ENCODE measurements at regions not wholly inside any gene's neighbourhood (a gene's known extent, or its start where the extent isn't known, plus 50 kb on each side); places are given as distances from the start of the nearest gene placed in this dataset.

DNA sequence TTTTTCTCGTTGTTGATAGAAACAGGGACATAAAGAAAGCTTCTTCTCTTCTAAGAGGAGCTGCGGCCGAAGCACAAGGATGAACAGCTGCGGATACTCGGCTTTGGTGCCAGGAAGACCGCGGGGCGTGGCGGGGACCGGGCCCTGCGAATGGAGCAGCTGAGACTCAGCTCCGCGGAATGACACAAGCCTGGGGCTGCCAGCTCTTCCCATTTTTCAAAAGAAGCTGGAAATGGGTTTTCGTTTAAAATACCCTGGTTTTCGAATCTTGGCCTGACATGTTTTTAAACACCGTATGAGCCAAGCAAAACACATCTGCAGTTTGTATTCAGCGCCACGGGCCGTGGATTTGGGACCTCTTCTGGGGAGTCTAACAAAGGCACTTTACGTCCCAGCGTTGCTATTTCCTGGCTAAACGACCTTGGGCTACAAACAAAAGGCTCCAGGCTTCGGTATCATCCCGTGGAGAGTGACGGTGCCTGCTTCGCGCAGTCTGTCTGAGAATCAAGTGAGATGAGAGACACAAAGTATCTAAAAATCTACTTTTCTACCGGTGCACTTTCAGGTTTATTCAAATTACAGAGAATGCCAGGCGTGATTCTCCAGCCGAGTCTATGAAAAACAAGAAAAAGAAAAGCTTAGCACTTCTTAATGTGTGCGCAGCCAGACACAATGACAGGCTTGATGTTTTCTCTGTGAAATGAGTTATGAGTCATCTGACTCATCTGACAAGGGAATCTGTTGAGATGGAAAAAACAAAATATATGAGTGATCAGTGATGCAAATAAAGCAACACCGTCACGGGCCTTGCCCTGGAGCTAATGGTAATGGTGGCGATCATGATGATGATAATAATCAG lies 114.0 kb upstream of the TMEM132D start:
- no peak for DNase-seq (ENCODE audit: low spot score)

DNA sequence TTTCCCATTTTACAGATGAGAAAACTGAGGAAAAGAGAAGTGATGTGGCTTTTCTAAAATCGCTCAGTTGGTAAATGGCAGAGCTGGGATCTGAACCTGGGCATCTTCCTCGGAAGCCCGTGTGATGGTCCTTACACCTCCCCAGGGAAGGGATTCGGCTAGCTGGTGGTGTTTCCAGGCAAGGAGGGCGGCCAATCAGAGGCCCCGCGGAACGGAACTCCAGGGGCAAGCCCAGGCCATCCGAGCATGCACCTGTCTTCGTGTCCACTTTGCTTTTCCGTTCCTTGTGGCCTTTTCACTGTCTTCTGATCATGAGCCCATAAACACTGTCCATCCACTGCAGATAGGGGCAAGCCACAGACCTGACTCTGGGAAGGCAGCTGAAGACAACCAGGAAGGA lies 114.8 kb upstream of the TMEM132D start:
- DNase-seq (ENCODE audit: low spot score): no peak

DNA sequence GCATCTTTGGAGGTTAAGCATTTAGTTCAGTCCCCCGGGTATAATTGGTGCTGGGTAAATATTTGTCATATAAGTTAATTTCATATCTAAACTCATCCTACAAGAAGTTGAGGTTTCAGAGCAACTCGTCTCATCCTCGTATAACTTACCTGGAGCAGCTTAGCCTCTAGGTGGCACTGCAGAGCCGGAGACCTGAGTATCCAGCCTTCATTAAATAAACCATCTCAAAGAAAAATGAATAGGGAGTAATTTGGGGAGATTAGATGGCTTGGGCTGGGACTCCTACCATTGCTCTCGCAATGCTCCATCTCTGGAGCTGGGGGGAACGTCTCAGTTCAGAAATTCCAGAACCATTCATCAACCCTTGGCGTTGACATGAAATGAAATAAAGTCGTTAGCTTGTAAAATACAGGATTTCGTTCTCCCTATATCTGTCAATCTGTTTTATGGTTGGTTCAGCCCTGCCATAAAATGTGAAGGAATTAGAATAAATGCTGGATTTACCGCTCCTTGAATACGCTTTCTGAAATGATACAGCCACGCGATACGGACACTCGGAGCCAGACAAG lies 122.9 kb upstream of the TMEM132D start:
- peak; percentile 6 for DNase-seq (ENCODE audit: low spot score)

DNA sequence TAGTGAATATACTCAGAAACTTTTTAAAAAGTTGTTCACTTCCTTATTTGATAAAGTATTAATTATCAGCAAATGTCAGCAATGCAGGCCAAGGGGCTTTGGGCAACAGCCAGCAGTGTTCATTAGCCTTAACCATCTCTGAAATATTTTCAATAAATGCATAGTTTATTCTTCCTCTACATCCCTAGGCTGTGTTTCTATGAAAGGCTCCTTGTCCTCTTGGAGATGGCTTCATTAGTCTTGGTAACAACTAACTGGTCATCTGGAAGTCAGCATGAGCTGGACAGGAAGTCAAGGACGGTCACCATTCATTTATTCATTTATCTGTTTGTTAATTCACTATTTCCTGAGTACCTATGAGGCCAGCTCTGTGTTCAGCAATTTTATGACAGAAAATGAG lies 124.0 kb upstream of the TMEM132D start:
- no peak for DNase-seq (ENCODE audit: low spot score)

DNA sequence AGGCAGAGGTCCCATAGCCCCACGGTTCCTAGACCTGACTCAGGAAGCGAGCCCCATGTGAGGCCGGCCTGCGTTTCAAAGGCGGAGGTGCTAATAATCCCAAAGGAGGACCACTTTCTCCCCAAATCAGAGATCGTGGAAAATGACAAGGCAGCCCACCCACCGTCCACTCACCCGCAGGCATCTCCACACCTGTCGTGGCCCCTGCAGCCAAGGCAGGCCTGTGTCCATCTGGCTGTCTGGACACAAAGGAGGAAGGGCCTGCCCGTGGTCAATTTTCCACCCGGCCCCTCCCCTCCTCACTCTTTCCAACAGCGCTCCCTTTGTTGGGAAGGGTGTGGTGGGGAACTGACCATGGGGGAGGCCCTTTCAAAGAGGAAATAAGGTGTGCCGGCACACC lies 125.3 kb upstream of the TMEM132D start:
- DNase-seq (ENCODE audit: low spot score): no peak

DNA sequence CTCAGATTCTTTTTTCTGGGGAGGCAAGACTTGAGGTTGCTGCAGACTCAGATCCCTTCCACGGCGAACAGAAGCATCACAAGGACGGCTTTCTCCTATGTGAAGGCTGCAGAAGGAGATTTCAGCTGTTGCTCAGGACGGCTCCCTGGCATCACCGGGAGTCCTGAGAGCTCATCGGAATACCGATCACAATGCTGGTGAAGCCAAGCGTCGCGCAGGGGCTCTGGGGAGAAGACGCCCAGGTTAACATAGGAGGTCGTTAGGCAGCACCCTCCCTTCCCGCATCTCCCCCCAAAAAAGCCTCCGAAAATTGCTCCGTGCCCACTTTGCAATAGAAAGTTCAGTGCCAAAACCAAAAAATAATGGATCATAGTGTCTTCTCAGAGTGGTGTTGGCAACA lies 127.2 kb upstream of the TMEM132D start:
- DNase-seq (ENCODE audit: low spot score): no peak

DNA sequence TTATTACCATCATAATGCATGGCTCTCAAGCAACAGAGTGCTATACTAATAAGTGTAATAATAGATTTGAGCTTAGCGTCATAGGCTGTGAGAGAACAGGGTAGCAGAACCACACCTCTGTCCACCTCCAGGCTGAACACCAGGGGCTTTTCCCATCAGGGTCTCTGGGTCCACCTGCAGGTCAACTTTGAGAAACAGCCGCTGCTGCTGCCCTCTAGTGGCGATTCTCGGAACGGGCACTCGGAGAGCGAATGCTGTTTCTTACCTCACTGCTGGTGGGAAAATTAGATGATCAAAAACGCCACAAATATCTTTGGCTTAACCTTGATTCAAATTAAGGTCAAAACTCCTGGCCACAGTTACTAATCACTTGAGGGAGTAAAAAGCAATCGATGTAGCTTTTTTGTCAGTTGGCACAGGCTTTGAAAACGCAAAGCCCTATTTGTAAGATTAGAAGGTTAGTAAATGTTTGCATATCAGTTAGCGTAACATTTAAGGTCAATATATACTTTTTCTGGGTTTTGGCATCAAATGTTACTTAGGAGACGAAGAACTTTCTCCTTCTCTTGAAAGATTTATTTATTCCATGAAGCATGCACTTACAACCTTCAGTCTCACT lies 127.9 kb upstream of the TMEM132D start:
- DNase-seq (ENCODE audit: low spot score): peak; percentile 47

DNA sequence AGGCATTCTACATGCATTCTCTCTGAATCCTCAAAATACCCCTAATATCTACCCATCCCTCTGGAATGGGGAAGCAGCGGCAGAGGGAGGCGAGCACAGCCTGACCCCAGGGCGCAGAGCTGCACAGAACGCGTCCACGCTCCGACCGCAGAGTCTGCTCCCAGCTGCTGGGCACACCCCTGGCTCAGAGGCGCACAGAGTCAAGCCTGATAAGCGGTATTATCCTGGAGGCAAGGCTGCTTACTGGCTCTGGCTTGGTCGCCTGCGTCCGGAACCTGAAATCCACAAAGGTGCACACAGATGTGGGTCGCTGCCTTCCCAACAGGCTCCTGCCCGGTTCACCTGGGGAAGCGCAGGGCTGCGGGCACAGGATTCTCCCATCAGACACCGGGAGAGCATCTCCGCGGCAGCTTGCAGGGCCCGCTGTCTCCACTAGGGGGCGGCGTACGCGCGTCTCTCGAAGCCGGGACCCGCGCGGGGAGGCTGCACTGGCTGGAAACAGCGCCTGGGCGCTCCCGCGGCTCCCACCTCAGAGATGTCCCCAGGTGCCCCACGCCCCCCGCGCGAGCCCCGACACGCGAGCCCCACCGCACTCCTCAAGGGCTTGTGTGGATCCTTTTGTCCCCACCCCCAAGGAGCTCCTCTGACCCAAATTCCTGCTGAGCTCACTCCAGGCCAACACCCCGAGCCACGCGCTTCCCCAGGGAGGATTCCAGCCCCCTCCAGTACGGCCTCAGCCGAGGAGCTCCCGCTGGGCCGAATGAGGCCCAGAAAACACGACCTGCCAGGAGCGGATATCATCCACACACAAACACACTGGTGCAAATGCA lies 120.1 kb upstream of the FZD10 start:
- DNase-seq (ENCODE audit: low spot score): no peak

DNA sequence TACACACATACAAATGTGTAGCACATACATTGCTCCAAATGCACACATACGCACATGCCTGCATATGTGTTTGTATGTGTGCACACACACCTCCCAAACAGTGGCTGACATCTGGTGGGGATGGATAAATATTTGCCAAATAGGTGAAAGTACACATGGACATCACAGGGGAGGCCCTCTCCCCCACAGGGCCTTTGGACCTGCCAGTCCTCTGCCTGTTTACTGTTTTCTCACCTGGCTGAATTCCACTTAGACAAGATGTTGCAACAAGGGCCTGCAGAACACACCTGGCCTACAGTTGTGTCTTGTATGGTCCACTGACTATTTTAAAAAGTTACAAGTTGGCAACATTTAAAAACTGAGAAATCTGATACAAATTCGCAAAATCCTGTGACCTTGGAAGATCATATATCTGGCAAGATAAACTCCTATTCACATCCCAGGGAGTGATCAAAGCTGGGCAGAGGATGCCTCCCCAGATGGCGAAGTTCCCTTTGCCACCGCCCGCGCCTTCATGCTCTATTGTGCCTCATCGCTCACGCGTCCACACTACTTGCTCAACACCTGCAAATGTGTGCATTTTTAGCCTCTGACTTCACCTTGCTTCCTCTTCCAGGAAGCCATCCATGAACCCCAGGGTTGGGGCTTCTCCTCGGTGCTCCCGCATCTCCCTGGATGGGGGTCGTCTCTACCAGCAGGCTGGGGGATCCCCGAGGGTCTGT lies 118.4 kb upstream of the FZD10 start:
- DNase-seq (ENCODE audit: low spot score): no peak

DNA sequence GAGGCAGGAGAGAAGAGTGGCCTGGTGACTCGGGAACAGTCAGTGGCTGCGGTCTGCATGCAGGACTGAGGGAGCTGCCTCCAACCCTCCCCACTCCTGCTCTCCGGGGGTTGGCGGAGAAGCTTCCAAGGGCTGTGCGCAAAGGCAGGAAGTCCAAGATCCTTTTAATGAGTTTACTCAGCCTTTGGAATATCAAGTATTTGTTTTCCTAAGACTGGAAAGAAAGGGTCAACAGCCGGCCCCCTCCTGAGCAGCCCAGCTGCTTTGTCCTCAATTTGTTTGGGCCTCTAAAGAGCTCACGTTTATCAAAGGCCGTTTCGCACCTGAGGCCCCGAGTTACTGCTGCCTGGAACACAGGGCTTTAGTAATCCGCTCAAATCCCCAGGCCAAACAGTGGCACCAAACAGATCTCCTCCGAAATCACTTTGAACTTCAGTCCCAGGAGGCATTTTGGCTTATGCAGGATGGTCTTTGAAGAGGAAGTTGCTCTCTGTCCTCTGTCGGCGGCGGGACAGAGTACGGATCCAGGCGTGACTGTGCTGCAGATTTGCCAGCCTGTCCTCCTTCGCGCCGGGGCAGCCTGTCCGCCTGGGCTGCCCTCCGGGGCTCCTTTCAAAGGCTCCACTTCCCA lies 117.2 kb upstream of the FZD10 start:
- no peak for DNase-seq (ENCODE audit: low spot score)

DNA sequence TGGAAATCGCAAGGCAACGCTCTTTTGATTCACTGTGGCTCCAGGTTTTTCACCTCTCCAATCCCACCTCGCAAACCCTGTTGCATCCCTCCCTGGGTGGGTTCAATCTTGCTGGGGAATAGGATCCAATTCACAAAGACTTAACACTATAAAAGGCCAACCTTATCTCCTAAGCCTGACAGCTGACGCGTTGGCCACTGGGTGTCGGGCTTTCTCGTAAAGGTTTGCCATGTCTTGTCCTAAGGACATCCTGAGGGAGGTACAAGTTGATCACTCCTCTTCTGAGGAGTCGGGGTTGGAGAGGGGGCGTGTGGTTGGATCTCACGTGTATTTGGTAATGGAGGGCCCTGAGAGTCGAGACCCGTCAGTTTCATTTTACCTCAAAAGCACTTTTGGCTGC lies 112.6 kb upstream of the FZD10 start:
- DNase-seq (ENCODE audit: low spot score): no peak

DNA sequence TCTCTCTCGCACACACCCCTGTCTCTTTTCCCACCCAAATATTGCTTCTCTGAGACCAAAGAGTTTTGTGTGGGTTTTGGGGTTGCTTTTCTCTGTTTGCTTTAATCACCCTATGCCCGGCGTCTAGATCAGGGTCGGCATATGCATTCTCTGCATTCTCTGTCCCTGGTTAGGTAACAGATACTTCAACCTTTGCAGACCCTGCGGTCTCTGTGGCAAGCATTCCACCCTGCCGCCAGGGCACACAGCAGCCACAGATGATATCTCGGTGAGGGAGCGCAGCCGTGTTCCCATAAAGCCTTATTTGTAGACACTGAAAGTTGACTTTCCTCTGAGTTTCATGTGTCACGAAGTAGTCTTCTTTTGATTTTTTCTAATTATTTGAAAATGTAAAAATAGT lies 110.4 kb upstream of the FZD10 start:
- DNase-seq (ENCODE audit: low spot score): no peak

DNA sequence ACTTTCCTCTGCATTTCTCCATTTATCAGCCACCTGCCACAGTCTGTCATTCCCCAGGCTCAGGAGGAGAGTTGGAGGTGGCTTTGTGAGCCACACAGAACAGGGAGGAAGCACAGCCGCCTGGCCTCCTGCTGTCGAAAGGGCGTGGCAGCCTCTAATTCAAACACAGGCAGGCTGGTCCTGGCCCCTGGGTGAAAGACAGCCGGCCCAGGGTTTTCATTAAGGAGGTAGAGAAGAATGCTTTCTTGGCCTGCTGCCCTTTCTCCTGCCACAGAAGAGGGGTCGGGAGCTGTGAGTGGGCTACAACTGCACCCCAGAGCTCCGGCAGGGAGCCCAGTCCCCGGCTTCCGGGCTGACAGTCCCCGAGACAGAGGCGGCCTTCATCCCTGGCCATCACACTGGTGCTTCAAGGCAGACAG lies 108.6 kb upstream of the FZD10 start:
- DNase-seq (ENCODE audit: low spot score): no peak

DNA sequence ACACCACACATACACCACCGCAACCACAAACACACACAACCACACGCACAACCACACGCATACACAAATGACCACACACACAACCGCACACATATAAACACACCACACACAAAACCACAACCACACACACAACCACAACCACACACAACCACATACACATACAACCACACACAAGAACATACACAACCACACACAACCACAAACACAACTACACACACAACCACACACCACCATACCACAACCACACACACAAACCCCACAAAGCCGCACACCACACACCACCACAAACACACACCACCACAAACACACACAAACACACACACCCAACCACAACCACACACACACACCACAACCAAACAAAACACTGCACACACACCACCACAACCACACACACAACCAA lies 107.5 kb upstream of the FZD10 start:
- no peak for DNase-seq (ENCODE audit: low spot score)

DNA sequence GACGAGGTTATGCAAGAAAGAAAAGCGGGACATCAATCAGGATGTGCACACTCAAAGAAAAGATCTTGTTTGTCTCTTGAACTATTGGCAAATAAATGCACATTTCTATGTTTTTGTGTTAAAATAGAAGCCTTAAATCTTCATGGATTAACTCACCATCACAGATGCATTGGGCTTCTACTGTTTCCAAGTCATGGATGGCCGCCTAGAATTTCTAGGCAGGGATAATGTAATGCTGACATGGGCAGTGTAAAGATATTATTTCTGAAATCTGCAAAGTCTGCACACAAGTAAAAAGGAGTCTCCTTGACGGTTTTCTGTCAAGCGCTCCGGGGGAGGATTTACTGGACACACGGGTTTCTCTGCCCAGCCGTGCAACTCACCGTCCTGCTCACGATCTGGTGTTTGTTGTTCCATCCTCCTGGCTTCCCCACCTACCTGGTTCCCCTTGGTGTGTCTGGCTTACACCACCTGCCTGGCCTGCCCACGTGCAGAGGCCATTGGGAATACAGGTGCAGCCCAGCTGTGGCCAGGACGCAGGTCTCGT lies 103.3 kb upstream of the FZD10 start:
- DNase-seq (ENCODE audit: low spot score): no peak

DNA sequence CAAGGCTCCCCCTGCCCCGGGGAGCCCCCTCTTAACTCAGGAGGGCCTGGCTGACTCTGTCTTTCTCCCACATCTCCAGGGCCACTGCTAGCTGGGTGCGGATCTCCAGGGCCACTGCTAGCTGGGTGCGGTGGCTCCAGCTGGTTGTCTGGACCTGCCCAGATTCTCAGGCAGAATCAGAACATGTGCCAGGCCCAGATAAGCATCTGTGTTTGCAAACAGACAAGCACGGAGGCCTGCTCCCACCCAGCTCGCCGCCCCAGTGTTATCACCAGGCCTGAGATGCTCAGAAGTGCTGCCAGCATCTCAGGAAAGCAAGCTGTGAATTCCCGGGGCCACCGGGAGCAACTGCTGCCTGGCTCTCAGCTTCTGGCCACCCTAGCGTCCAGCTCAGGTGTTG lies 98.4 kb upstream of the FZD10 start:
- no peak for DNase-seq (ENCODE audit: low spot score)

DNA sequence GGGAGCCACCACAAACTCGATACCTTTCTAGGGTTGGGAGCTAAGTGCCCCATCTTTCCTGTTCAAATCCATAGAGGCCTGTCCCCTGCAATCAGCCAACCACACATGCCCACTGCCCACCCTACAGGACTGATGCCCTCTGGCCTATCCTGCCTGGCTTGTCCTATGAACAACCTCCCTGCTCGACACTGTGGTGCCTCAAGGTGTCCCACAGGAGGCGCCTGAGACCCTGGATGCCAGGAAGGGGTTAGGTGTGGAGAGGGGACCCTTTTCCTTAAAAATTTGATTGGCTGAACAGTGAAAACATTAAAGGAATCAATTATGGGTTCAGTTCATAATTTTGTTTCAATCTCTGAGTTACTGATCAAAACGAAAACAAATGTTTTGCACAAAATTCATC lies 97.3 kb upstream of the FZD10 start:
- no peak for DNase-seq (ENCODE audit: low spot score)

DNA sequence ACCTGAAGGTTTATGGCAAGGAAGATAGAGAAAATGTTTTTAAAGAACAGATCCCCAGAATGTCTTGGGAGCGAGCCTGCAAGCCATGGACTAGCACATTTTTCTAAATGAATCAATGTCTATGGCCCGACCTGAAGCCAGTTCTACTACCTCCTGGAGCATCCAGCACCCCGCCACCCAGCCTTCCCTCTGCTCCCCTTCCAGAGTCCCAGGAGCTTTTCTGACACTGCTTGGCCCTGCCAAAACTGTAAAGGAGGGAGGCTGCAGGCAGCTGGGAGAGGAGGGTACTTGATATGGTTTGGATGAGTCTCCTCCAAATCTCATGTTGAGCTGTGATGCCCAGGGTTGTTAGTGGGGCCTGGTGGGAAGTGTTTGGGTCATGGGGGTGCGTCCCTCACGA lies 95.5 kb upstream of the FZD10 start:
- no peak for DNase-seq (ENCODE audit: low spot score)

DNA sequence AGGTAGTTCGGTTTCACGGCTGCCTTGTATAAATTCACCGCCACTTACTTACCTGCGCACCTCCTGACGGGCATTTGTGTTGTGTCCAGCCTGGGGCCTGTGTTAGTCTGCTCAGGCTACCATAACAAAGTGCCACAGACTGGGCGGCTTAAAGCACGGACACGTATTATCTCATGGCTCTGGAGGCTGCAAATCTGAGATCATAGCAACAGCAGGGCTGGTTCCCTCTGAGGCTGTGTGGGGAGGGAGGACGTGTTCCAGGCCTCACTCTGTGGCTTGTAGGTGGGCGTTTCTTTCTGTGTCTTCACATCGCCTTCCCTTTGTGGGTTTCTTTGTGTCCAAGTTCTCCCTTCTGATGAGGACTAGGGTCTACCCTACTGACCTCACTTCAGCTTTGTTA lies 93.5 kb upstream of the FZD10 start:
- no peak for DNase-seq (ENCODE audit: low spot score)

DNA sequence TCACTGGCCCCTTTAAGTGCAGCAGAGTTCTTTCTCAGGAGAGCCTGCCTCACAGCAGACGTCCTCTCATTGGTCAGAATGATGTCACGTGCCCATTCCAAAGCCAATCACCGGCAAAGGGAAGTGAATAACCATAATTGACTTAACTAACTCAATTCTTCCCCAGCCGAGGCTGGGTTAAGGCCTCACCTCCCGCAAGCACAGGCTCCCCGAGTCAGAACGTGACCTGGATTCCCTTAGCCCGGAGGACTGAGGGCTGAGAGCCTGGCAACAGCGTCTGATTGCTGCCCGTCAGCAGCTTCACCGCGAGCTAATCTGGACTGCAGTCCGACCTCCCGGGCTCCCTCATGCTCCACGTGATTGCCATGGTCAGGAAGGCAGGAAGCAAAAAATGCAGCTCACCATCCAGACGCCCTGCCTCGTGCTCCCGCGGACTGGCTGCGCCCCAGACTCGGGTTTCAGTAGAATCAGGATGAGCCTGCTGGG lies 92.1 kb upstream of the FZD10 start:
- DNase-seq (ENCODE audit: low spot score): no peak

DNA sequence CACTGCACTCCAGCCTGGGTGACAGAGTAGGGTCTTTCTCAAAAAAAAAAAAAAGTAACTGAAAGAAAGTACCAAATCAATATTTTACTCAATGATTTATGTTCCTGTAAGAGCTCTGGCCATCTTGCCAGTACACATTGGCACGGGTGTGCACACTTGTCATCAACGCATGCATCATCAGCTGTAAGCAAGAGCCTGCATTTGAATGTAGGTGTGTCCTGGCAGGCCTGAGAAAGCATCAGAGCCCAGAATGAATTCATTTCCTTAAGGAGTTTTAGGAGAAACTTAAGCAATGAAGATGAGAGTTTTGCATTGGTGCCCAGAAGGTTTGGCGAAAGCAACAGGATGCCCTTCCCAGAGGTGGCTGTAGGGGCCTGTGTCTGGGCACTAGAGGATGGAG lies 88.5 kb upstream of the FZD10 start:
- DNase-seq (ENCODE audit: low spot score): no peak
